ENCODE measurements at regions not wholly inside any gene's neighbourhood (a gene's known extent, or its start where the extent isn't known, plus 50 kb on each side); places are given as distances from the start of the nearest gene placed in this dataset.

DNA sequence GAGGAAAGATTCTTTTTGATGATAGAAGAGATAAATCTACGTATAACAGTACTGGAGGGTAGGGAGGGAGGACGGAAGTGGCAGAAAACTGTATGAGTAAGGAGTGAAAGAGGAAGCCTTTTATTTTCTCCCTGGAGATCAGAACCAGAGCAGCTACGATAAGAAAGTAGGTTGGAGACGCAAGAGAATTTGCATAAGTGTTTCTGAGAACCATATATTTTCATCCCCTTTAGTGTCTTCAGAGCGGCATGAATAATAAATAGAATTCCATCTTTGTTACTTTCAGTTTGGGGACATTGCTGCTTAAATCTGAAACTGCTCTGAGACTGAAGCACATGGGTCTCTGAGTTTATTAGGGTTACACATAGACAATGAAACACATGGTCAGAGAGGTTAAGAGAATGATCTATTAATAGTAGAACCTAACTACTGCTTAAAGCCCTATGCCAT lies 230.2 kb upstream of the TNP1 start:
- DNase-seq (ENCODE audit: low read depth), result no peak

DNA sequence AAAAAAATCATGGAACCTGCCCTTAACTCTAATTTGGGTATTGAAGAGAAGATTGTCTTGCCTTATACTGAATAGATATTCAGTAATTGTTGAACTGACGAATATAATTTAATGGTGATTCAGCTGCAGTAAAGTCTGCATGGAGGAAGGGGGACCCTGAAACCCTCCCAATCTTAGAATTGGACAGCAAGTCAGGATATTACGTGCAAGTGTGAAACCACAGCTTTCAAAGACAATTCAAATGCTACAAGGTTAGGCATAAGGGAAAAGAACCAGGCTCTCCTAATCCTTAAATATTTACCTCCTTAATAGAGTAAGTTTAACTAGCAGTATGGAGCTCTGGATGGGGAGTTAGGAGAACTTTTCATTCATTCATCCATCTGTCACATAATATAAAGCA lies 226.9 kb upstream of the TNP1 start:
- DNase-seq (ENCODE audit: low read depth), result no peak

DNA sequence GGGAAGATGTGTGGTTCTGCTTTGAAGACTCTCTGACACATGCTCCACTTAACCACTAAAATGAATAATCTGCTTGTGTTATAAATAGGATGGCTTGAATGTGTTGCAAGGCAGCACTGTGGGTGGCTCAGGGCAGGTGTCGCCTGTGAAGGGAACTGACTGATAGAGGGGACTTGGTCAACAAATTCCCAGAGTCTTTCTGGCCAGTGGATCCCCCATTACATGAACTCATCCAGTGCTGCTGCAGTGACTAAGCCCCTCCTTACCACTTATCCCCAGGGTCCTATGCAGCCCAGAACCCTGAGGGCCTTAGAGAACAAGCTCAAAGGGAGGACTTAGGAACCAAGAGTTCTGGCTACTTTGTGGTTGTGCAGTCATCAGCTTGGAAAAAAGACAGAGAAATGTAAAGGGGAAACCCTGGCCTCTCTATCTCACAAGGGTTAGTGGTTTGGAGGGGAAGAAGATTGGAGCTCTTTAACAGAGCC lies 226.2 kb upstream of the TNP1 start:
- no peak for DNase-seq (ENCODE audit: low read depth)

DNA sequence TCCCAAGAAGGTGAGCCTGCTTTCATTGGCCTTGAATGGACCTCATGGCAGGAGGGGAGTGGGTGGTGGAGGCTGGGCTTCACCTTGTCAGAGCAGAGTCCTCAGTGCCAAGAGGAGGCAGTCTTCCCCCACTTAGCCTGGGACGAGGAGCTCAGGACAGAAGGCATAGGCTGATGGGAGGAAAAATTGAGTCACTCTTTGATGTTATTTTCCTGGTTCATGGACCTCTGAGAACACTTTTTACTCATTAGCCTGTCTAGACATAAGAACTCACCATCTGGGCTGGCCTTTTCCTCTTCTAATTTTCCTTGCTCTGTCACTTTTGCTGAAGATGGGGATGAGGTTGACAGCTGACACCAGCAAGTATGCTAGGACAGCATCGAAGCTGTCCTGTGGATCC lies 225.7 kb upstream of the TNP1 start:
- DNase-seq (ENCODE audit: low read depth), result no peak

DNA sequence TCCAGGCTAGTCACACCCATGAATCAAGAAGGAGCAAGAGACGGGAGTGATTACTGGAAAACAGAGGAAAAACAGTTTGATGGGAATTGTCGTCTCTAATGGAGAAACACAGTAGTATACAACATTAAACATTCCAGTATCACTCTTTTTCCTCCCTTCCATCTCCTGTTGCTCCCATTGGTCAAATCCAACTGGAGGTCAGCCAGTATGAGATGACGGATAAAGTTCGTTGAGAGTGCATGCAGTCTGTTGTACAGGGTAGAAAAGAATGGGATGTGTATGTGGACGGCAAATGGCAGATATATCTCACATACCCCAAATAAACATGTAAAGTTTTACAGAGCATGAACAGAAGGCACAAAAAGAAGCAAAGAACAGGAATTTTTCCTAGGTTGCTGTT lies 221.9 kb upstream of the TNP1 start:
- no peak for DNase-seq (ENCODE audit: low read depth)

DNA sequence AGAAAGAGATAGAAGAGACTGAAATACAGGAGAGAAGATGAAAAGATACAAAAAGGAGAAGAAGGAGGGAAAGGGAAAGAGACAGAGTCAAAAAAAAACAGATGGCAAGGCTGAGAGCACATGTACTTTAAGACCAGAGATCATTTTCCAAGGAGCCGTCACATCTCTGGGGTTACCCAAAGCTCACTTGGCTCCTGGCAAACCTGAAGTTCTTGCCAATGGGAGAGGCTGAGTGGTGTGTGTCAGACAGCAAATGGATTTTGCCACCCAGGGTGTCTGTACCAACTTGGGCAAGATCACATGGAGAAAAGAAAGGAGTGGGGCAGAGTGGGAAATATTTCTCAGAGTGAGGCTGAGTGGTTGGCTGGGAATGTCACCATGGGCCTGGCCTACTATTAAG lies 219.3 kb upstream of the TNP1 start:
- no peak for DNase-seq (ENCODE audit: low read depth)

DNA sequence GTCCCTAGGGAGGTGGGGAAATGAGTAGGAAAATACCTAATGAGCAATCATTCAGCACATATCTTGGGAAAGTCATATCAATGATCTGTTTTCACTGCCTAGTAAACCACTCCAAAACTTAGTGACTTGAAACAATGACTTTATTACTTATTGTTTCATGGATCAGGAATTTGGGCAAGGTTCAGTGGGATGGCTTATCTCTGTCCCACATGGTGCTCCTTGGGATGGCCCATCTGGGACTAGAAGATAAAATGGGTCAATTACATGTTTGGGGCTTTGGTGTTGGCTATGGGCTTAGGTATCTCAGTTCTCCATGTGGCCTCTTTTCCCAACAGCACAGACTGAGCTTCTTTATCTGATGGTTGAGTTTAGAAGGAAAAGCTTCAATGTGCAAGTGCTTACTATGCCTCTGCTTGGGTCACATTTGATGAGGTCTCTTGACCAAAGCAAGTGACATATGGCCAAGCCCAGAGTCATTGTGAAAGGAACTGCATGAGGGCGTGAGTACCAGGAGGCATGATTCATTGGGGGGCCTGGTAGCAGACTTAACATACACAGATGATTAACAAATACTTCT lies 218.1 kb upstream of the TNP1 start:
- no peak for DNase-seq (ENCODE audit: low read depth)

DNA sequence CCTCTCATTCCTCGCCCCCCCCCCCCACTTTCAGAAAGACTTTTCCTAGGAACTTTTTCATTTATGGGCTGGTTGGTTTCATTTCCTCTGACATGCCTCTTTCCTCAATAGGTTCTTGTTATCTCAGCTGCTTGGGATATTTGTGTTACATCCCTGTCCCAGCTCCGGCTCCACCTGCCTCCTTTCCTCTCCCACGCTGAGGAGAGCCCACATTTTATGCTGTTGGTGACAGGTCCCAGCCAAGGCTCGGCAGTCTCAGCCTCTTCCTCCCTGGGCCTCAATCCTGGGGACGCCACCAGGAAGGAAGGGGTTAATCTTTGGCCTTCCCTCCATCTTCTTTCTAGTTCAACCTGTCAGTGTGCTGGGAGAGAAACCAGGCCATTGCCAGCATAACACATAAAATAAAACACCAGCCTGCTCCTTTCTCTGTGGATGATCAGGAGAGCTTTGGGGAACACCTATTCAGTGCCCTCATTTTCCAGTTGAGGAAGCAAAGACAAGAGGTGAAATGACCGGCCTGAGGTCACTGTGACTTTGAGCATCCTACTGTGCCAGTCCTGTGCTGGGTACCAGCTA lies 216.9 kb upstream of the TNP1 start:
- no peak for DNase-seq (ENCODE audit: low read depth)

DNA sequence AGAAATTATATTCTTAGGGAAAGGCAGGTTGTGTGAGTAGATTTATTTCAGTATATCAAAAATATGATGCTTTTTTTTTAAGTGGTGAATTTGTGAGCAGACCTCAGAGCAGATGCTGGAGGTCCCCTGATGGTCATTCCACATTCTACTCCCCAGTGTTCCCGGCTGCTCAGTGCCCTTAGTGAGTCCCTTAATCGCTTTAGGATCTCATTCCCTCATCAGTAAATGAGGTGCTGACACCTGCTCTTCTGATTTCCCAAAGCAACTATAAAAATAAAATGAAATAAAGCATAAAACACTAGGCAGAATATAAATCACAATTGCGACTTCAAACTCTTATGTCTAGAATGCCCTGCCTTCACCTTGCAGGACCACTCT lies 216.2 kb upstream of the TNP1 start:
- DNase-seq (ENCODE audit: low read depth), result no peak

DNA sequence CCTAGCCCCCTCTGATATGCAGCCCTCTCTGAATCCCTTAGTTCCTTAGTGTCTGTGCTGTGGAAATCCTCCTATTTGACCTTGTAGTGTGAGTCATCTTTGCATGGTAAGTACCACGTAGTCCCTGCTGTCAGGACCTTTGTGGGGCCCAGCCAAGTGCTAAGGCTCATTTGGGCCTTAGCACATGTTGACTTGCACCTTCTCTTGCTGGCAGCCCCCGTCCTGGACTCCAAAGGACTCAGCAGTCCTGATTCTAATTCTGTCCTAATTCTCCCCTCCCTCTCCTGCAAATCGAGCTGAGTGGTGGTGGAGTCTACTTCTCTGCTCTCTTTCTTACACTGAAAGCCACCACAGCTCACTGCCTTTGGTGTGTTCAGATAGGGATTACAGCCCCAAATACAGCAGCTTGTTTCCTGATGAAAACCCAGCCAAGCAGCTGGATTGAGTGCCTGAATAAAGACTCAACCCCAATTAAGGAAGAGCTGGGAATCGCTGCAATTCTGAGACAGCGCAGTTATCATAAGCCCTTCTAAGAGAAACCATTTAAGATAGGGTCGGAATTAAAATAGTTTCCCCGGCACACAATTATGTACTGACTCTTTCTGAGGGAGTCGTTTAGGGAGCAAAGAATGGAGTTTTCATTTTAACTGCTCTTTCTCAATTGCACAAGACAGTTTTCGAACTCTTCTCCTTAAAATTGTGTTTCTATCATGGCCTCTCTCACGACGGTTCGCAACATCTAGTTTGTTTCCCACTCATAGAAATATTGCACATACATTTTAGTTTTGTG lies 215.6 kb upstream of the TNP1 start:
- no peak for DNase-seq (ENCODE audit: low read depth)

DNA sequence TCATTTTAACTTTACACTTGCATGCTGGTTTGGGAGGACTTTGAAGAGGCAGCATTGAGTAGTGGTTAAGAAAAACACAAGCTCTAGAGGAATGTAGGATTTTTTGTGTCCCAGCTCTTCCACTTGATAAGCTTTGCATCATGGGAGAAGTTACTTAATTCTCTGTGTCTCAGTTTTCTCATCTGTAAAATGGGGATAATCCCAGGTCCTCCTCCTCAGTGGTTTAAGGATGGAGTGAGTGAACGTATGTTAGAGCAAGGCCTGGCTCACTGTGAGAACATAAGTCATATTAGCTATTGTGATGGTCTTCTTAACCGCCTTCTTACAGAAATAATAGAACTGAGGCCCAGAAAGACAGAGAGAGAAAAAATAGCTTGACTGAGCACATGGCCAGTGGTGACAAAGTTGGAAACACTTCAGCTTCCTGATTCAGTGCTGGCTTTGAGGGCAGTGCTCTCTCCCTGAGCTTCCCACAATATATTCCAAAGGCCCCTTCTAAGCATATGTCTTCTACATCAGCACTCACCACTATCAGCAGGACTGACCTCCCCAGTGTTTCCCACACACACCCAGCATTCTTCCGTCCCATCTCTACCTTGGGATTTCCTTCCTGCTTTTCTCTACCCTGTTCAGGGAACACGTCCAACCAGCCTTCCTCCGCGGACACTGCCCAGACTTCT lies 214.9 kb upstream of the TNP1 start:
- DNase-seq (ENCODE audit: low read depth), result no peak

DNA sequence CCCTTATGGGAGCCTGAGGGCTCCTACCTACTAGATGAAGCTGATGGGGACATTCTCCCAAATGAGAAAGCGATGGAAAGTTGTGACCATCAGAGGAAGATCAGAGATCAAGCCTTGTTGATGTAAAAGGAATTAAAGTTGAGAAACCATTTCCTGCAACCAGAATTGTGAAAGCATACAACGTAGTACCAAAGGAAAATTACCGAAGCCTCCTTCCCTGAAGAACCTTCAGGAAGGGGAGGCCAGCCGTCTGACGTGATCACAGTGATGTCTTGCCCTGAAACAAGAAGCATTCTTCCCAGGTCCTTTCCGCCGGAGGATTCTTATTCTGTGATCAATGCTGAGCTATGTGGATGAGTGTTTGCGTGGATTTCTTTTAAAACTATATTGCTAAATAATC lies 211.6 kb upstream of the TNP1 start:
- no peak for DNase-seq (ENCODE audit: low read depth)

DNA sequence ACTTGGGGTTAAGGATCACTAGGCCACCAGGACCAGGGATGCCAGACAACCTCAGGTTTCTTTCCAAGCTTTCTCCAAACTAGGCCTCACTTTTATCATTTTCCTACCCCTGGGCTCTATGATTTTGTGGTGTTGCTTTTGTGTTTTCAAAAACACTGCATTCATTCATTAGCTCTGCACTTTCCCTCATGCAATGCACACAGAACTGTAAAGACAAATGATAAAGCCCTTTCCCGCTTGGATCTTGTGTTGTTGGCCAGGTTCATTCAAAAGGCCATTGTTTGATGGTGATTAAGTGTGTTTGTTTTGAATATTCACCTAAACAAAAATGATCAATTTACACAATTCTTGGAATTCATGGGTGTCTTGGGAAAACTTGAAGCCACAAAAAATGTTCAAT lies 210.7 kb upstream of the TNP1 start:
- no peak for DNase-seq (ENCODE audit: low read depth)

DNA sequence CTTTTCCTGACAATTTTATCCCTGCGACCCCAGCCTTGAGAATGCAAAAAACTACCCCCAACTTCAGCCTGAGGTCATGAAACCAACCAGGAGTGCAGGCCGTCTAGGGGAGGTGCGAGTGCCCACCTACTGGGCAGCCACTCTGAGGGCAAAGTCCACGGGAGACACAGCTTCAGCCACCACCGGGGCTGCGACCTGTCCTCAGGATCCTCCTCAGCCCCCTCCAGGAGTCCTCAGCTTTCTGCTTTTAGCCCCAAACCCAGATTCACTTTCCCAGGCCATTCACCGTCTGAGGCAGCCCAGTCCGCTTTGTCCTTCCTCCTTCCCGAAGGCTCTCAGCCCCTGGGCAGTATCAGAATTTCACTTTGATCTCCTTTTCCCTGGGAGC lies 210.2 kb upstream of the TNP1 start:
- DNase-seq (ENCODE audit: low read depth), result no peak

DNA sequence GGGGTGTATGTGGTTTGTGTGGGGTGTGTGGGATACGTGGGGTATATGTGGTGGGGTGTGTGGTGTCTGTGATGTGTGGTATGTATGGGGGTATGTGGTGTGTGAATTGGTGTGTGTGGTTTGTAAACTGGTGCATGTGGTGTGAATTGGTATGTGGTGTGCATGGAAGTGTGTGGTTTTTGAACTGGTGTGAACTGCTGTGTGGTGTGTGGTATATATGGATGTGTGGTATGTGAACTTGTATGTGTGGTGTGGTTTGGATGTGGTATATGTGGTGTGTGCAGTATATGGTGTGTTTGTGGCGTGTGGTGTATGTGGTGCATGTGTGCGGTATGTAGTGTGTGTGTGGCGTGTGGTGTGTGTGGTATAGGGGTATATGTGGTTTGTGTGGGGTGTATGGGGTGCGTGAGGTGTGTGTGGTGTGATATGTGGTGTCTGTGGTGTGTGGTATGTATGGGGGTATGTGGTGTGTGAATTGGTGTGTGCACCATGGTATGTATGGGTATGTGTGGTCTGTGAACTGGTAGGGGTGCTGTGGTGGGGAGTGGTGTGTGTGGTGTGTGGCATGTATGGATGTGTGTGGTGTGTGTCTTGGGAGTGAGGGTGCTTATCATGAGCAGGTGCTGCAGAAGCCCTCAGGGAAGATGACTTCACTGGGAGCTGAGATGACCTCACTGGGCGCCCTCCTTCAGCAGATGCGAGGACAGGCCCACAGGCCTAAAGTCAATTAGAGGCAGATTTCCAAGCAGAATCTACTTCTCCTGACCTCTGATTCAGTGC lies 209.6 kb upstream of the TNP1 start:
- DNase-seq (ENCODE audit: low read depth), result no peak

DNA sequence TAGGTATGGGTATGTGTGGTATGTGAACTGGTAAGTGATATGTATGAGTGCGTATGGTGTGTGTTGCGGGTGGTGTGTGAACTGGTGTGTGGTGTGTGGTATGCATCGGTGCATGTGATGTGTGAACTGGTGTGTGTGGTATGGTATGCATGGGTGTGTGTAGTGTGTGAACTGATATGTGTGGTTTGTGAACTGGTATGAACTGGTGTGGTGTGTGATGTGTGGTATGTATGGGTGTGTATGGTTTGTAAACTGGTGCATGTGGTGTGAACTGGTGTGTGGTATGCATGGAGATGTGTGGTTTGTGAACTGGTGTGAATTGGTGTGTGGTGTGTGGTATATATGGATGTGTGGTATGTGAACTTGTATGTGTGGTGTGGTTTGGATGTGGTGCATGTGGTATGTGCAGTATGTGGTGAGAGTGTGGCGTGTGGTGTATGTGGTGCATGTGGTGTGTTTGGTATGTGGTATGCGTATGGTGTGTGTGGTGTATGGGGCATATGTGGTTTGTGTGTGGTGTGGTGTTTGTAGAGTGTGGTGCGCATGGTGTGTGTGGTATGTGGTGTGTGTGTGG lies 208.9 kb upstream of the TNP1 start:
- DNase-seq (ENCODE audit: low read depth), result no peak

DNA sequence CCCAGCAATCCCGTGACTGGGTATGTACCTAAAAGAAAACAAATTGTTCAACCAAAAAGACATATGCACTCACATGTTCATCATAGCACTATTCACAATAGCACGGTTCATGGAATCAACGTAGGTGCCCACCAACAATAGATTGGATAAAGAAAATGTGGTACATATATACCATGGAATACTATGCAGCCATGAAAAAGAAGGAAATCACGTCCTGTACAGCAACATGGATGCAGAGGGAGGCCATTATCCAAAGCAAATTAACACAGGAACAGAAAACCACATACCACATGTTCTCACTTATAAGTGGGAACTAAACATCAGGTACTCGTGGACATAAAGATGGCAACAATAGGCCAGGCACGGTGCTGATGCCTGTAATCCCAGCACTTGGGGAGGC lies 207.9 kb upstream of the TNP1 start:
- no peak for DNase-seq (ENCODE audit: low read depth)

DNA sequence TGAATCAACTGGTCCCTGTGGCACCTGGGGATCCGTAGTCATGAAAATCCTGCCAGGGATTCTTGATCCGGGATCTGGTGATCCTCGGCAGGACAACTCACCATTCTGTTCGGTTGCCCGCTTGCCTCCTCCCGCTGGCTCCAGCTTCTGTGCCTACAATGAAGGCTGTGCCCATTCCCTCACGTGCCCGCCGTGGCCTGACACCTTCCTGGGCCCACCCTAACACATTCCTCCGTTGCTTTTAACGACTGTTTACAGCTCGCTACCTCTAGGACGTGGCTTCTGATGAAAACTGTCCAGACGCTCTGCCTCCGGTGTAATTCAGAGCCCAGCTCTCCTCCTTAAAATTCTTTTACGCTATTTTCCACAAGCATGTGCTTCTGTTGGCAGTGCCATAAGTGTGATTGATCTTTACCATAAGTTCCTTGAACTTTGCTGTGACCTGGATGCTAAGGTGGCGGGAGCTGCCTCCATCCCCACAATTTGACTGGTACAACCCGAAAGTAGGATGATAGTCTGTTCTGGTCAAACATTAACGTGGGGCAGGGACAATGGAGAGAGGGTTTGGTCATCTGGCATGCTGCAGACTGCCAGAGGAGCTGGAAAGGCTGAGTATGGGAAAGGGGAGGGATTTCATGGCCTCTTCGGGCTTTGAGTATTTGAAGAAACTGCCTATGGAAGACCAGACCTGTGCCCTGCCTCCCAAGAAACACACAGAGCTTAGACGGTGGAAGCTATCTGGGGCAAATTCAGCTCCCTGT lies 206.8 kb upstream of the TNP1 start:
- no peak for DNase-seq (ENCODE audit: low read depth)

DNA sequence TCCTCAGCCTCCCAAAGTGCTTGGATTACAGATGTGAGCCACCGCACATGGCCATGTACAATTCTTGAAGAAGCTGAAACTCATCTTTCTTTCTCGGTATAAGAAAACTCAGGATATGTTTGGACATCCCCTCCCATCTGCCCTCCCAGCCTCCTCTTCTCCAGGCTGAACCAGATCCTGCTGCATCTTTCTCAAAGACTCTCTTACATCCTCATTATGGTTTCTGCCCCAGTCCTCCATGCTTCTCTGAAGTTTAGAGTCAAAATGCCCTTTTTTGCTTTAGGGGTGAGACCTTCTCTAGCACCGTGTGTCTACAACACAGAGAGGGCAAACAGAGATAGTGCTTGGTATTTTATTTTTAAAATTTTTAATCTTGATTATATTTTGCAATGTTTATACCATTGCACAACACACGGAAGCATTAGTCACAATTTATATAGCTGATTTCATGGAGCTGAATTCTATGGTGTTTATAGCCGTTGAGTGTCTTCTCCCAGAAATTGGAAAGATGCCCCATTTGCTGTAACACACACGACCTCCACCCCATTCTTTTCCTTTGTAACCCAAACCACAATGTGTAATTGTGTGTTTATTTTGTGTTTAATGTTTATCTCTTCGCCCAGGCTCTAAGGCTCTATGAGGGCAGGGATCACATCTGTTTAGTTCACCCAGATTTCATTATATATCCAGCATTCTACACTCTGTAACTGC lies 206.0 kb upstream of the TNP1 start:
- DNase-seq (ENCODE audit: low read depth), result peak; percentile 12

DNA sequence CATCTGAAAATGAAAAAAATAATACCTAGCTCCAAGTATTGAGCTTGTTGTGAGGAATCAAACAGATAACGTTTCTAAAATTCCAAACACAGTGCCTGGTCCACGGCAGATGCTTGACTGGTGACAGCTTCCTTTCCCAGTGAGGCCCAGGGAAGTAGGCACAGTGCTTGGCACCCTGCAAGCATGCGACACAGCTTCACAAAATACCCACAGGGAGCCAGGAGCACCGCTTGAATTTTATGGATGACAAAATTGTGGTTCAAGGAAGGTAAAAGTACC lies 205.1 kb upstream of the TNP1 start:
- no peak for DNase-seq (ENCODE audit: low read depth)
